ENCODE measurements at regions not wholly inside any gene's neighbourhood (a gene's known extent, or its start where the extent isn't known, plus 50 kb on each side); places are given as distances from the start of the nearest gene placed in this dataset.

- Histone ChIP-seq H3K9me3 (no peaks in the 10 kb centered on the region), H3K4me3 (peak overlapping the region; percentile 29 to 56), H3K27ac (peak overlapping the region; percentile 61), H3K36me3 (no peaks in the 10 kb centered on the region), H3K27me3 (no peaks in the 10 kb centered on the region), H3K4me1 (peaks cover 30% of the 10 kb centered on the region)
- DNase-seq (ENCODE audit: extremely low spot score in 2 of 2), result no peak
- TF ChIP-seq CTCF (IDR thresholded peaks at IDR 0.05) (no peak), POLR2AphosphoS5 (IDR thresholded peaks at IDR 0.05; ENCODE audit: insufficient read depth in 1 of 2, low read depth in 1 of 2) (no peak), POLR2A (IDR thresholded peaks at IDR 0.05) (no peak)
- intact Hi-C loops (cut with DNase I), result no loop called here
These were observed 68.0 kb upstream of the PIM1 start for GRCh38 chr6:37101991-37102298.

GRCh38 chr6:37102299-37103168 is 67.4 kb upstream of the PIM1 start:
- peak overlapping the region; percentile 29 to 56 for H3K4me3 ChIP-seq
- peaks cover 30% of the 10 kb centered on the region for H3K4me1 ChIP-seq
- H3K27ac ChIP-seq, result peak overlapping the region; percentile 61
- H3K36me3 ChIP-seq, result no peaks in the 10 kb centered on the region
- DNase-seq (ENCODE audit: extremely low spot score in 2 of 2), result peak in 1 of 2 donors; percentile 93
- H3K9me3 ChIP-seq, result no peaks in the 10 kb centered on the region
- TF ChIP-seq POLR2AphosphoS5 (IDR thresholded peaks at IDR 0.05; ENCODE audit: insufficient read depth in 1 of 2, low read depth in 1 of 2), result peak; percentile 11 to 89
- TF ChIP-seq CTCF (IDR thresholded peaks at IDR 0.05), result no peak
- no peaks in the 10 kb centered on the region for H3K27me3 ChIP-seq
- intact Hi-C loops (cut with DNase I), result no loop called here

GRCh38 chr6:37103169-37104039 is 66.5 kb upstream of the PIM1 start:
- Histone ChIP-seq H3K27ac (peak overlapping the region; percentile 61), H3K27me3 (no peaks in the 10 kb centered on the region), H3K36me3 (no peaks in the 10 kb centered on the region), H3K4me1 (peaks cover 30% of the 10 kb centered on the region), H3K4me3 (peak overlapping the region; percentile 29 to 56), H3K9me3 (no peaks in the 10 kb centered on the region)
- no peak for DNase-seq (ENCODE audit: extremely low spot score in 2 of 2)
- intact Hi-C loops (cut with DNase I), result no loop called here
- no peak for TF ChIP-seq CTCF (IDR thresholded peaks at IDR 0.05)
- no peak for TF ChIP-seq POLR2AphosphoS5 (IDR thresholded peaks at IDR 0.05; ENCODE audit: insufficient read depth in 1 of 2, low read depth in 1 of 2)
- TF ChIP-seq POLR2A (IDR thresholded peaks at IDR 0.05), result no peak

GRCh38 chr6:37104824-37105147 is 65.2 kb upstream of the PIM1 start:
- intact Hi-C loops (cut with DNase I), result no loop called here
- no peaks in the 10 kb centered on the region for H3K27me3 ChIP-seq
- no peak overlapping the region for H3K4me3 ChIP-seq
- H3K9me3 ChIP-seq, result no peaks in the 10 kb centered on the region
- peak overlapping the region; percentile 61 for H3K27ac ChIP-seq
- no peak for TF ChIP-seq POLR2A (IDR thresholded peaks at IDR 0.05)
- TF ChIP-seq CTCF (IDR thresholded peaks at IDR 0.05), result no peak
- TF ChIP-seq POLR2AphosphoS5 (IDR thresholded peaks at IDR 0.05; ENCODE audit: insufficient read depth in 1 of 2, low read depth in 1 of 2), result no peak
- H3K4me1 ChIP-seq, result peaks cover 34% of the 10 kb centered on the region
- DNase-seq (ENCODE audit: extremely low spot score in 2 of 2), result no peak
- H3K36me3 ChIP-seq, result no peaks in the 10 kb centered on the region

Measured in vagina (tissue), 2 donors.